Fibroblast of pulmonary artery (primary cell): ENCODE measurements at regions not wholly inside any gene's neighbourhood (a gene's known extent, or its start where the extent isn't known, plus 50 kb on each side); places are given as distances from the start of the nearest gene placed in this dataset.
"Not testable (repeated sequence)": the region's sequence is repeated elsewhere in the genome, so short reads cannot be mapped to it uniquely, and the experiment has no call there.

Experiments used
- DNase-seq: peaks from one replicate; pipeline ENCODE4 v3.0.0-alpha.2; 2010; ENCODE audit warnings: low read depth
- H3K4me3 ChIP-seq: replicated peaks from 2 replicates; pipeline ENCODE4 v1.5.1; 2011; ENCODE audit warnings: low read depth, mild to moderate bottlenecking, control low read depth, low read length, moderate library complexity
- TF ChIP-seq, protein P1 (sequence below): IDR thresholded peaks from 2 replicates; pipeline ENCODE4 v1.5.1; 2011; ENCODE audit warnings: mild to moderate bottlenecking, control low read depth, low read length, inconsistent platforms; ENCODE audit errors: missing control alignments

DNA sequence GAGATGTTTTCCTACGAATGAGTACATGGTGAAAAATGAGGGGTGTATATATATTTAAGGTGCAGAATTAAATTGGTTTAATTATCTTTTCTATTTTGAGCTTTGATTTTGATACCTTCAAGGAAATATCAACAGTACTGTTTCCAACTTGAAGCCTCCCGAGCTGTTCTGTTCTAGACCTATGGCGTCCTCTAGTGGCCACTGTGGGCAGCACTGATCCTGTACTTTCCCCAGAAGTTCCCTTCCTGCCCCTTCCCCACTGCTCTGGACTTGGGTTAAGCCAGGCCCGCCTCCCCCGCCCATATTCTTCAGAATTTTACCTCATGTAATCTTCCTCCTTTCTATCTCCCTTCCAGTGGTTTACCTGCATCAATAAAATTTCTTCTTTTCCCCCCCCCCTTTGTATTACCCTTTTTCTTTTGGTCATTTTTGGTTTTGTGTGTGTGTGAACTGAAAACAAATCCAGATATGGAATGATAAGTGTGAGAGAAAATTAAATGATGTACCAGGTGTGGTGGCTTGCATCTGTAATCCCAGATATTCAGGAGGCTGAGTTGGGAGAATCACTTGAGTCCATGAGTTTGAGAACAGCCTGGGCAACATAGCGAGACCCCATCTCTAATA, 1643.5 kb downstream of the TP53TG3F start:
- TF ChIP-seq, protein P1, sequence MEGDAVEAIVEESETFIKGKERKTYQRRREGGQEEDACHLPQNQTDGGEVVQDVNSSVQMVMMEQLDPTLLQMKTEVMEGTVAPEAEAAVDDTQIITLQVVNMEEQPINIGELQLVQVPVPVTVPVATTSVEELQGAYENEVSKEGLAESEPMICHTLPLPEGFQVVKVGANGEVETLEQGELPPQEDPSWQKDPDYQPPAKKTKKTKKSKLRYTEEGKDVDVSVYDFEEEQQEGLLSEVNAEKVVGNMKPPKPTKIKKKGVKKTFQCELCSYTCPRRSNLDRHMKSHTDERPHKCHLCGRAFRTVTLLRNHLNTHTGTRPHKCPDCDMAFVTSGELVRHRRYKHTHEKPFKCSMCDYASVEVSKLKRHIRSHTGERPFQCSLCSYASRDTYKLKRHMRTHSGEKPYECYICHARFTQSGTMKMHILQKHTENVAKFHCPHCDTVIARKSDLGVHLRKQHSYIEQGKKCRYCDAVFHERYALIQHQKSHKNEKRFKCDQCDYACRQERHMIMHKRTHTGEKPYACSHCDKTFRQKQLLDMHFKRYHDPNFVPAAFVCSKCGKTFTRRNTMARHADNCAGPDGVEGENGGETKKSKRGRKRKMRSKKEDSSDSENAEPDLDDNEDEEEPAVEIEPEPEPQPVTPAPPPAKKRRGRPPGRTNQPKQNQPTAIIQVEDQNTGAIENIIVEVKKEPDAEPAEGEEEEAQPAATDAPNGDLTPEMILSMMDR: no peak
- H3K4me3 ChIP-seq: no peak overlapping the region
- no peak for DNase-seq

DNA sequence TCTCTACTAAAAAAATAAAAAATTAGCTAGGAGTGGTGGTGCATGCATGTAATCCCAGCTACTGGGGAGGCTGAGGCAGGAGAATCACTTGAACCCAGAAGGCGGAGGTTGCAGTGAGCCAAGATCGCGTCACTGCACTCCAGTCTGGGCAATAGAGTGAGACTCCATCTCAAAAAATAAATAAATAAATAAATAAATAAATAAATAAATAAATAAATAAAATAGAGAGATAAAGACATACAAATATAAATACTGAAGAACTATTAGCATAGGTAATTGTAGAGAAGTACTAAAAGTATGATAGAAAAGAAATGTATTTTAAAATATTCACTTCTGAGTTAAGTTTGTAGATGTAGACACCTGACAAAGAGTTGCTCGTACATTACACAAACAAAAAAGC, 1652.4 kb downstream of the TP53TG3F start:
- not testable (repeated sequence) for DNase-seq, H3K4me3 ChIP-seq

DNA sequence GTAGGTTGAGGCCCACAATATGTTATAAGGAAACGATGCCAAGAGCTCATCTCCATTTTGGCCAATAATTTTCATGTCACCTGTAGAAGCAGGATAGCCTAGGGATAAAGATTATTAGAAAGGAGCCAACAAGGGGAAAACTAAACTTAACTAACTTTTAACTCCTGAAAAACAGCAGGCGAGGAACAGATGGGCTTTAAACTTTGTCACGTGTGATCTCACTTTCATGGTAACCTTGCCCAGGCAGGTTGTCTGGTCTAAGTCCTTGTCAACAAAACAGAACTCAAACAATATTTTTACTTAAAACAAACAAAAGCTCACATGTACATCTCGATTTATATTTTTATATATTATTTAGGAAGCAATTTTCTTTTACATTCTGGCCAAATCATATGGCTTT, 1672.0 kb downstream of the TP53TG3F start:
- TF ChIP-seq, protein P1: no peak
- no peak for DNase-seq

DNA sequence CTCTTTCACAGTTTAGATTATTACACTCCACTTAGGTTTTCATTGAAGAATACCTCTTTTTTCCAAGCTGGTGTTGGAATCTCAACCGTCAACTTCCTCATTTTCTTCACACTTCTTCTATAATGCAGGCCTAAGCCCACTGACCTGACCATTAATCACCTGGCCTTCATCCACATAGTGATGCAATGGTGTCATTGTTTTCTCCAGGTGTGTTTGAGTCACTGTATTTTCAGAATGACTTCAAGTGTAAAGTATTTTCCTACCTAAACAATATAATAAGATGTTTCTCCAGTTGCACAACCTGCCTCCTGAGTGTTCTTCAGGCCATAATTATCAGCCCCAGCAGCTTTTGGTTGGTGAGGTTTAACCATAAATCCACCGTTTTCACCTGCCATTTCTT, 1675.1 kb downstream of the TP53TG3F start:
- no peak overlapping the region for H3K4me3 ChIP-seq
- TF ChIP-seq, protein P1: no peak
- no peak for DNase-seq

More for the DNA sequence above, 1672.0 kb downstream of the TP53TG3F start:
- no peak overlapping the region for H3K4me3 ChIP-seq

DNA sequence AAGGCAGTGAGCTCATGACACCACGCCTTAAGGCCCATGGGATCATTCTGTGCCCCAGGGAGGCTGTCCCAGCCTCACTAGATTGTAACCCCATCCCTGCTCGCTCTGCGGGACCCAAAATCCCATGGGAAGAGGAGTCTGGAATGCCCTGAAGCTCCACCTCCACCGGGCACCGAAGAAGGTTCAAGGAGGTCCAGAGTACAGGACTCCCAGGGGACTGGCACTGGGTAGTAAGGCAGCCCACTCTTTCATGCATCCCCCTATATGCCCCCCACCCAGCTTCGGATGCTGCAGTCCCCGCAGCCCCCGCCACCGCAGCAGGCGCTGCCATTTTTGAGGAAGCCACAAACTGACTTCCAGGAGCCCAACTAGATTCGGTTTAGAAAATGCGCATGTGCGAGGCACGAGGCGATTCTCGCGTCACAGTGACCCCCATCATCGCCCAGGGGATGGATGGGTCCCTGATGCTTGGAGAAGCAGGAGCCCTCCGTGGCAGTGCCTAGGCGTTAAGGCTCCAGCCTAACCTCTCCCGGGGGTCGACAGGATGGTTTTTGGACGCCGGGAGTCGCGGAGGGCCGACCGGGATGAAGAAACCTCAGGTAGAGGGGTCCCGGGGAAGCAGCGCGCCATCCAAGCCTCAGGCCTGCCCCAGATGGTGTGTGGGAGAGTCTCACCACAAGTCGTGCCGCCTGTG, 1681.0 kb downstream of the TP53TG3F start:
- no peak overlapping the region for H3K4me3 ChIP-seq
- TF ChIP-seq, protein P1: no peak
- DNase-seq: no peak

DNA sequence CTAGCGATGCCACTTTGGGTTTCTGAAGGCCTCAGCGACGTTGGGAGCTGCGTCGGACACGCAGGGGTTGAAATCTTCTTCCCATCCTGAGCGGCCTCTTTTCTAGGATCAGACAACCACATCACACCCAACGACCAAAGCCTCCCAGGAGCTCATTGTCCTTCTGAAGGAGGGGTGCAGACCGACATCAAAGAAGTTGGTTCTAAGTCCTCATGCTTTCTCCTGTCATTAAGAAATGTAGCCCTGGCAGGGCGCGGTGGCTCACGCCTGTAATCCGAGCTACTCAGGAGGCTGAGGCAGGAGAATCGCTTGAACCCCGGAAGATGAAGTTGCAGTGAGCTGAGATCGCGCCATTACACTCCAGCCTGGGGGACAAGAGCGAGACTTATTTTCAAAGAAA, 1681.9 kb downstream of the TP53TG3F start:
- TF ChIP-seq, protein P1: no peak
- DNase-seq: no peak
- H3K4me3 ChIP-seq: no peak overlapping the region

DNA sequence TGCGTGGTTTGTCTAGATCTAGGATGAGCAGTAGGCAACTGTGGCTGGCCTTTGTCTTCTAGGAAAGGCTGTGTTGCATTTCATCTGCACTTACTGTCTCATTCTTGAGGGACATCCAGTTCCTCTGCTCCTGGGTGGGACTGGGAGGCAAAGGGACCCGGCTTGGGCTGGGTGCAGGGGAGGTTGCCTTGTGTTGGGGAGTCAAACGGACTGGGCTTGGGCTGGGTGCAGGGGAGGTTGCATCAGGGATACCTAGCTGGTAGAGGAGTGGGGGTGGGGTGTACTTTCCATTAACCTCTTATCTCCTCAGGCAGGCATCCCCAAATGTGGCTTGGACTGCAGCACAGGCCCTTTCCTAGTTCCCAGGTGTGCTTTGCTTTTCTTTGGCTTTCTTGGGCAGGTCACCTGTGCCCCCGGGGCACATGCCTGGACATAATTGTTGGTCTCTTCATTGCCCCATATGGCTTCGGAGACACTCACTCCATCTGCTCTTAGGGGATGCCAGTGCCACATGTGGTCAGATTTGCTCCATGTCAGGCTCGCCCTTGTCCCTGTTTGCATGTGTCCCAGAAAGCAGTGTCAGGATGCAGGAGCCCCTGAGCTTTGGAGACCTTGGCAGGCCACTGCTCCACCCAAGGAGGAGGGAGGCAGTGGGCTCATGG, 1682.9 kb downstream of the TP53TG3F start:
- no peak overlapping the region for H3K4me3 ChIP-seq
- no peak for DNase-seq
- TF ChIP-seq, protein P1: no peak
